ENCODE measurements at regions not wholly inside any gene's neighbourhood (a gene's known extent, or its start where the extent isn't known, plus 50 kb on each side); places are given as distances from the start of the nearest gene placed in this dataset.

- intact Hi-C loops (cut with micrococcal nuclease): no loop called here
- Histone ChIP-seq H3K27me3 (ENCODE audit: control insufficient read depth in 2 of 2, insufficient read depth in 2 of 2, low read length in 2 of 2) (no peaks in the 10 kb centered on the region), H3K4me1 (ENCODE audit: control insufficient read depth in 2 of 2, insufficient read depth in 2 of 2, low read length in 2 of 2) (no peaks in the 10 kb centered on the region), H3K9me3 (ENCODE audit: control insufficient read depth in 2 of 3, low read length in 3 of 3) (no peaks in the 10 kb centered on the region), H3K4me3 (ENCODE audit: low read length) (no peak overlapping the region), H3K27ac (ENCODE audit: low read depth, low read length) (no peak overlapping the region), H3K36me3 (ENCODE audit: control insufficient read depth in 2 of 3, insufficient read depth in 3 of 3, low read length in 3 of 3) (no peaks in the 10 kb centered on the region)
- no peaks in the 10 kb centered on the region for H3K27me3 Mint-ChIP-seq
- no peaks in the 10 kb centered on the region for H3K36me3 Mint-ChIP-seq
- ChIA-PET POLR2A (no interaction called here), CTCF (no interaction called here)
- no peak overlapping the region for H3K4me3 Mint-ChIP-seq
- no peak for DNase-seq
- peaks cover 0 to 14% (median 4%) of the 10 kb centered on the region in 11 donors for H3K9me3 Mint-ChIP-seq
- H3K4me1 Mint-ChIP-seq: no peaks in the 10 kb centered on the region
- H3K27ac Mint-ChIP-seq: no peak overlapping the region
- ATAC-seq: no peak
Observed at GRCh38 chr11:42524534-42525227, 787.1 kb upstream of the API5 start.

GRCh38 chr11:42526426-42526825, 785.4 kb upstream of the API5 start:
- H3K4me1 Mint-ChIP-seq: no peaks in the 10 kb centered on the region
- CTCF ChIA-PET: no interaction called here
- intact Hi-C loops (cut with micrococcal nuclease): no loop called here

GRCh38 chr11:42528471-42528870, 783.3 kb upstream of the API5 start:
- Histone ChIP-seq H3K4me3 (ENCODE audit: low read length) (no peak overlapping the region), H3K4me1 (ENCODE audit: control insufficient read depth in 2 of 2, insufficient read depth in 2 of 2, low read length in 2 of 2) (no peaks in the 10 kb centered on the region), H3K27ac (ENCODE audit: low read depth, low read length) (no peak overlapping the region), H3K36me3 (ENCODE audit: control insufficient read depth in 2 of 3, insufficient read depth in 3 of 3, low read length in 3 of 3) (no peaks in the 10 kb centered on the region), H3K9me3 (ENCODE audit: control insufficient read depth in 2 of 3, low read length in 3 of 3) (no peaks in the 10 kb centered on the region), H3K27me3 (ENCODE audit: control insufficient read depth in 2 of 2, insufficient read depth in 2 of 2, low read length in 2 of 2) (no peaks in the 10 kb centered on the region)
- H3K9me3 Mint-ChIP-seq: peaks cover 0 to 17% (median 0%) of the 10 kb centered on the region in 11 donors
- no peaks in the 10 kb centered on the region for H3K4me1 Mint-ChIP-seq
- intact Hi-C loops (cut with micrococcal nuclease): no loop called here
- ATAC-seq: no peak
- ChIA-PET POLR2A (no interaction called here), CTCF (no interaction called here)
- H3K36me3 Mint-ChIP-seq: no peaks in the 10 kb centered on the region
- DNase-seq: no peak
- H3K4me3 Mint-ChIP-seq: no peak overlapping the region
- no peaks in the 10 kb centered on the region for H3K27me3 Mint-ChIP-seq
- H3K27ac Mint-ChIP-seq: no peak overlapping the region

More at GRCh38 chr11:42526426-42526825, 785.4 kb upstream of the API5 start:
- H3K4me3 Mint-ChIP-seq: no peak overlapping the region
- Histone ChIP-seq H3K36me3 (ENCODE audit: control insufficient read depth in 2 of 3, insufficient read depth in 3 of 3, low read length in 3 of 3) (no peaks in the 10 kb centered on the region), H3K27me3 (ENCODE audit: control insufficient read depth in 2 of 2, insufficient read depth in 2 of 2, low read length in 2 of 2) (no peaks in the 10 kb centered on the region), H3K4me1 (ENCODE audit: control insufficient read depth in 2 of 2, insufficient read depth in 2 of 2, low read length in 2 of 2) (no peaks in the 10 kb centered on the region), H3K27ac (ENCODE audit: low read depth, low read length) (no peak overlapping the region), H3K4me3 (ENCODE audit: low read length) (no peak overlapping the region), H3K9me3 (ENCODE audit: control insufficient read depth in 2 of 3, low read length in 3 of 3) (no peaks in the 10 kb centered on the region)
- H3K36me3 Mint-ChIP-seq: no peaks in the 10 kb centered on the region
- no peak for ATAC-seq
- H3K9me3 Mint-ChIP-seq: peaks cover 0 to 15% (median 4%) of the 10 kb centered on the region in 11 donors
- no peaks in the 10 kb centered on the region for H3K27me3 Mint-ChIP-seq
- no peak for DNase-seq
- no peak overlapping the region for H3K27ac Mint-ChIP-seq
- POLR2A ChIA-PET: no interaction called here

- DNase-seq: no peak
- H3K27me3 Mint-ChIP-seq: no peaks in the 10 kb centered on the region
- H3K4me1 ChIP-seq (ENCODE audit: control insufficient read depth in 2 of 2, insufficient read depth in 2 of 2, low read length in 2 of 2): no peaks in the 10 kb centered on the region
- H3K27ac ChIP-seq (ENCODE audit: low read depth, low read length): no peak overlapping the region
- no peaks in the 10 kb centered on the region for H3K27me3 ChIP-seq (ENCODE audit: control insufficient read depth in 2 of 2, insufficient read depth in 2 of 2, low read length in 2 of 2)
- H3K4me1 Mint-ChIP-seq: no peaks in the 10 kb centered on the region
- ChIA-PET CTCF (no interaction called here), POLR2A (no interaction called here)
- H3K9me3 ChIP-seq (ENCODE audit: control insufficient read depth in 2 of 3, low read length in 3 of 3): no peaks in the 10 kb centered on the region
- no peak overlapping the region for H3K27ac Mint-ChIP-seq
- H3K9me3 Mint-ChIP-seq: peaks cover 0 to 19% (median 0%) of the 10 kb centered on the region in 11 donors
- H3K4me3 ChIP-seq (ENCODE audit: low read length): no peak overlapping the region
- H3K36me3 Mint-ChIP-seq: no peaks in the 10 kb centered on the region
- H3K4me3 Mint-ChIP-seq: no peak overlapping the region
- intact Hi-C loops (cut with micrococcal nuclease): no loop called here
- H3K36me3 ChIP-seq (ENCODE audit: control insufficient read depth in 2 of 3, insufficient read depth in 3 of 3, low read length in 3 of 3): no peaks in the 10 kb centered on the region
- no peak for ATAC-seq
Observed at GRCh38 chr11:42528911-42529310, 782.9 kb upstream of the API5 start.

- H3K4me1 ChIP-seq (ENCODE audit: control insufficient read depth in 2 of 2, insufficient read depth in 2 of 2, low read length in 2 of 2): no peaks in the 10 kb centered on the region
- H3K27me3 ChIP-seq (ENCODE audit: control insufficient read depth in 2 of 2, insufficient read depth in 2 of 2, low read length in 2 of 2): no peaks in the 10 kb centered on the region
- no peak overlapping the region for H3K27ac Mint-ChIP-seq
- H3K27ac ChIP-seq (ENCODE audit: low read depth, low read length): no peak overlapping the region
- ChIA-PET CTCF (interaction anchor here (0.7 kb wide), 1 partner anchor 14 kb away, joined by 3 read pairs; no protein-coding TSS in a partner anchor), POLR2A (no interaction called here)
- DNase-seq (no peak), ATAC-seq (no peak)
- no peaks in the 10 kb centered on the region for H3K36me3 ChIP-seq (ENCODE audit: control insufficient read depth in 2 of 3, insufficient read depth in 3 of 3, low read length in 3 of 3)
- no peak overlapping the region for H3K4me3 ChIP-seq (ENCODE audit: low read length)
- no peaks in the 10 kb centered on the region for H3K4me1 Mint-ChIP-seq
- no peaks in the 10 kb centered on the region for H3K36me3 Mint-ChIP-seq
- H3K27me3 Mint-ChIP-seq: no peaks in the 10 kb centered on the region
- peaks cover 0 to 31% (median 2%) of the 10 kb centered on the region in 11 donors for H3K9me3 Mint-ChIP-seq
- no peak overlapping the region for H3K4me3 Mint-ChIP-seq
- no peaks in the 10 kb centered on the region for H3K9me3 ChIP-seq (ENCODE audit: control insufficient read depth in 2 of 3, low read length in 3 of 3)
- intact Hi-C loops (cut with micrococcal nuclease): no loop called here
Observed at GRCh38 chr11:42536611-42537360, 775.0 kb upstream of the API5 start.

- intact Hi-C loops (cut with micrococcal nuclease): no loop called here
- Mint-ChIP-seq H3K27me3 (no peaks in the 10 kb centered on the region), H3K36me3 (no peaks in the 10 kb centered on the region), H3K4me1 (no peaks in the 10 kb centered on the region), H3K9me3 (peaks cover 0 to 21% (median 4%) of the 10 kb centered on the region in 11 donors), H3K4me3 (no peak overlapping the region), H3K27ac (no peak overlapping the region)
- POLR2A ChIA-PET: no interaction called here
- H3K27me3 ChIP-seq (ENCODE audit: control insufficient read depth in 2 of 2, insufficient read depth in 2 of 2, low read length in 2 of 2): no peaks in the 10 kb centered on the region
- H3K36me3 ChIP-seq (ENCODE audit: control insufficient read depth in 2 of 3, insufficient read depth in 3 of 3, low read length in 3 of 3): no peaks in the 10 kb centered on the region
- no peak overlapping the region for H3K4me3 ChIP-seq (ENCODE audit: low read length)
- no peaks in the 10 kb centered on the region for H3K9me3 ChIP-seq (ENCODE audit: control insufficient read depth in 2 of 3, low read length in 3 of 3)
- ATAC-seq (no peak), DNase-seq (no peak)
- H3K27ac ChIP-seq (ENCODE audit: low read depth, low read length): no peak overlapping the region
- CTCF ChIA-PET: interaction anchor here (0.5 kb wide), 1 partner anchor 9 kb away, joined by 4 read pairs; no protein-coding TSS in a partner anchor
- H3K4me1 ChIP-seq (ENCODE audit: control insufficient read depth in 2 of 2, insufficient read depth in 2 of 2, low read length in 2 of 2): no peaks in the 10 kb centered on the region
Observed at GRCh38 chr11:42542336-42542735, 769.5 kb upstream of the API5 start.

Measured in naive thymus-derived CD4-positive, alpha-beta T cell (primary cell).